Panc1 (cell line): ENCODE measurements at regions not wholly inside any gene's neighbourhood (a gene's known extent, or its start where the extent isn't known, plus 50 kb on each side); places are given as distances from the start of the nearest gene placed in this dataset.

ENCODE experiments used
- ATAC-seq: fragments of 200-7000 bp; cut with Tn5 transposase; 2 replicates; pipeline ENCODE4 v1.9.1; 2020; ENCODE audit warnings: mild to moderate bottlenecking, moderate library complexity
- BruUV-seq: library from RNA; stranded (reverse); fragments of 400-500 nt; replicated peaks from 2 replicates; lab custom pipeline; 2021; lab: Mats Ljungman, UMichigan
- CTCF ChIA-PET: fragments of 300-600 bp; sonication (Branson Sonifier 250); formaldehyde crosslinking; loops from one replicate; lab custom pipeline; 2022; ENCODE audit warnings: antibody characterized with exemption; lab: Charles Lee
- POLR2A ChIA-PET: fragments of 300-600 bp; sonication (Branson Sonifier 250); formaldehyde crosslinking; loops from one replicate; lab custom pipeline; 2022; ENCODE audit warnings: antibody characterized with exemption; lab: Charles Lee
- DNase-seq: peaks from one replicate; pipeline ENCODE4 v3.0.0-alpha.2; 2010; ENCODE audit warnings: low read depth, low spot score
- H3K27ac ChIP-seq: 2 replicates; pipeline ENCODE4 v1.5.1; 2011; ENCODE audit warnings: mild to moderate bottlenecking, low read length, inconsistent platforms
- H3K27me3 ChIP-seq: fragments of 200-500 bp; sonication (Bioruptor generic); 2 replicates; pipeline ENCODE4 v1.6.0; 2014; ENCODE audit warnings: low read length, inconsistent platforms; ENCODE audit not compliant: control insufficient read depth, insufficient read depth
- H3K36me3 ChIP-seq: fragments of 200-500 bp; sonication (Bioruptor generic); 2 replicates; pipeline ENCODE4 v1.5.1; 2014; ENCODE audit warnings: inconsistent platforms, mild to moderate bottlenecking, low read length, moderate library complexity; ENCODE audit not compliant: control insufficient read depth, insufficient read depth
- H3K4me1 ChIP-seq: 2 replicates; pipeline ENCODE4 v1.5.1; 2011; ENCODE audit warnings: inconsistent platforms, mild to moderate bottlenecking, low read length, moderate library complexity; ENCODE audit not compliant: control insufficient read depth, insufficient read depth
- H3K4me3 ChIP-seq, 2 experiments: 2 replicates each; pipeline ENCODE4 v1.5.1; 2011 to 2012; ENCODE audit warnings: low read depth in 2 of 2, low read length in 2 of 2, mild to moderate bottlenecking in 2 of 2, inconsistent platforms in 1 of 2, moderate library complexity in 1 of 2
- H3K9me3 ChIP-seq: fragments of 200-500 bp; sonication (Bioruptor generic); 2 replicates; pipeline ENCODE4 v1.5.1; 2014; ENCODE audit warnings: low read depth, mild to moderate bottlenecking, inconsistent platforms, low read length, moderate library complexity; ENCODE audit not compliant: control insufficient read depth, insufficient read depth
- POLR2AphosphoS5 ChIP-seq: IDR thresholded peaks from 2 replicates; pipeline ENCODE4 v1.6.1; 2012; ENCODE audit warnings: mild to moderate bottlenecking, low read depth, low read length, moderate library complexity
- SIN3A ChIP-seq: IDR thresholded peaks from 2 replicates; pipeline ENCODE4 v1.6.1; 2012; ENCODE audit warnings: low read depth, mild to moderate bottlenecking, low read length, moderate library complexity, borderline replicate concordance; ENCODE audit not compliant: insufficient read depth
- TCF7L2 ChIP-seq: IDR thresholded peaks from 2 replicates; pipeline ENCODE4 v1.6.1; 2011; ENCODE audit warnings: mild to moderate bottlenecking, low read depth, low read length, inconsistent platforms
- in situ Hi-C: cut with HindIII; loops from 2 replicates; pipeline ENCODE4 v1.10.0; 2016; ENCODE audit warnings: low sequenced_read_pairs, low pct_unique_long_range_greater_than_20kb
- intact Hi-C: fragments of 100-400 bp; cut with micrococcal nuclease; formaldehyde crosslinking; loops from one replicate; pipeline ENCODE4 v1.10.0; 2022; ENCODE audit not compliant: unreplicated experiment
- TF ChIP-seq, protein P1 (sequence below), 2 experiments: IDR thresholded peaks; 2 replicates each; pipeline ENCODE4 v1.6.1; 2011 to 2012; ENCODE audit warnings: low read depth in 2 of 2, control low read depth in 1 of 2, low read length in 1 of 2, mild to moderate bottlenecking in 1 of 2, moderate library complexity in 1 of 2; ENCODE audit not compliant: insufficient read depth in 1 of 2
- TF ChIP-seq, protein P2 (sequence below): fragments of 450-650 bp; IDR thresholded peaks from 2 replicates; pipeline ENCODE4 v1.5.1; 2017; ENCODE audit warnings: mild to moderate bottlenecking

- POLR2A ChIA-PET, result no interaction called here
- no peak overlapping the region for H3K27ac ChIP-seq
- in situ Hi-C loops, result loop anchor here (10.0 kb wide), 1 partner anchor 106 kb away; no protein-coding TSS in a partner anchor
Measured at GRCh38 chr16:88298833-88299745, 83.7 kb upstream of the ZNF469 start.

DNA sequence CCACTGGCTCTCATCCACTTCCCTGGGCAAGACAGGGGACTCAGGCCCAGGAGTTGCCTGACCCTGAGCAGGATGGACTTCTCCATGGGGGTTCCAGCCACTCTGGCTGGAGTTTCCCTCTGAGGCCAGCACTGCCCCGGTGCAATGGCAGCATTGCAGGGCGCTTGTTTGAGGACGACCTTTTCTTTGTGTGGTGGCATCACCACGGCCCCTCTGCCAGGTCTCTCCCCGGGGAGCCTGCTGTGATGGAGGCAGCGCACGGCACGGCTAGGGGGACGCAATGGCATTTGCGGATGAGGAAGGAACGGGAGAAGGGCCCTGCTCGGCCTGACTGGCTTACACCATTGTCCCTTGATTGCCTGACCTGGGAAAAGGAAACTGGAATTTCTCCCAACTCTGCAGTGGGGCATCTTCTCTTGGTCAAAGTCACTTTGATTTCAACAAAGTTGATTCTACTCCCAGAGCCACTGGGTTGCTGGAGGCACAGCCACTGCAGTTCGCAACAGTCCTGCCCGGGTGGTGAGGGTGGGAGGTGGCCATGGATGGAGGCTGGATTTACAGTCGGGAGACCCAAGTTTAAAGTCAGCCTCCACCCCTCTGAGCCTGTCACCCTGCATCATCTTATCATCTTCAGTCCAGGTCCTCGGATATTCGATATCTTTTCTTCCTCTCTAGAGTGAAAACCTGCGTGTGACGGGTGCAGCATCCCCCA lies 82.9 kb upstream of the ZNF469 start:
- no peak for DNase-seq
- POLR2A ChIA-PET, result no interaction called here
- ATAC-seq, result no peak
- in situ Hi-C loops (loop anchor here (10.0 kb wide), 1 partner anchor 105 kb away; no protein-coding TSS in a partner anchor), intact Hi-C loops (no loop called here)
- TF ChIP-seq SIN3A, result no peak
- TF ChIP-seq, protein P1, sequence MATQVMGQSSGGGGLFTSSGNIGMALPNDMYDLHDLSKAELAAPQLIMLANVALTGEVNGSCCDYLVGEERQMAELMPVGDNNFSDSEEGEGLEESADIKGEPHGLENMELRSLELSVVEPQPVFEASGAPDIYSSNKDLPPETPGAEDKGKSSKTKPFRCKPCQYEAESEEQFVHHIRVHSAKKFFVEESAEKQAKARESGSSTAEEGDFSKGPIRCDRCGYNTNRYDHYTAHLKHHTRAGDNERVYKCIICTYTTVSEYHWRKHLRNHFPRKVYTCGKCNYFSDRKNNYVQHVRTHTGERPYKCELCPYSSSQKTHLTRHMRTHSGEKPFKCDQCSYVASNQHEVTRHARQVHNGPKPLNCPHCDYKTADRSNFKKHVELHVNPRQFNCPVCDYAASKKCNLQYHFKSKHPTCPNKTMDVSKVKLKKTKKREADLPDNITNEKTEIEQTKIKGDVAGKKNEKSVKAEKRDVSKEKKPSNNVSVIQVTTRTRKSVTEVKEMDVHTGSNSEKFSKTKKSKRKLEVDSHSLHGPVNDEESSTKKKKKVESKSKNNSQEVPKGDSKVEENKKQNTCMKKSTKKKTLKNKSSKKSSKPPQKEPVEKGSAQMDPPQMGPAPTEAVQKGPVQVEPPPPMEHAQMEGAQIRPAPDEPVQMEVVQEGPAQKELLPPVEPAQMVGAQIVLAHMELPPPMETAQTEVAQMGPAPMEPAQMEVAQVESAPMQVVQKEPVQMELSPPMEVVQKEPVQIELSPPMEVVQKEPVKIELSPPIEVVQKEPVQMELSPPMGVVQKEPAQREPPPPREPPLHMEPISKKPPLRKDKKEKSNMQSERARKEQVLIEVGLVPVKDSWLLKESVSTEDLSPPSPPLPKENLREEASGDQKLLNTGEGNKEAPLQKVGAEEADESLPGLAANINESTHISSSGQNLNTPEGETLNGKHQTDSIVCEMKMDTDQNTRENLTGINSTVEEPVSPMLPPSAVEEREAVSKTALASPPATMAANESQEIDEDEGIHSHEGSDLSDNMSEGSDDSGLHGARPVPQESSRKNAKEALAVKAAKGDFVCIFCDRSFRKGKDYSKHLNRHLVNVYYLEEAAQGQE (IDR thresholded peaks at IDR 0.05; ENCODE audit: insufficient read depth in 1 of 2, low read depth in 2 of 2, low read length in 1 of 2), result no peak
- TF ChIP-seq, protein P2, sequence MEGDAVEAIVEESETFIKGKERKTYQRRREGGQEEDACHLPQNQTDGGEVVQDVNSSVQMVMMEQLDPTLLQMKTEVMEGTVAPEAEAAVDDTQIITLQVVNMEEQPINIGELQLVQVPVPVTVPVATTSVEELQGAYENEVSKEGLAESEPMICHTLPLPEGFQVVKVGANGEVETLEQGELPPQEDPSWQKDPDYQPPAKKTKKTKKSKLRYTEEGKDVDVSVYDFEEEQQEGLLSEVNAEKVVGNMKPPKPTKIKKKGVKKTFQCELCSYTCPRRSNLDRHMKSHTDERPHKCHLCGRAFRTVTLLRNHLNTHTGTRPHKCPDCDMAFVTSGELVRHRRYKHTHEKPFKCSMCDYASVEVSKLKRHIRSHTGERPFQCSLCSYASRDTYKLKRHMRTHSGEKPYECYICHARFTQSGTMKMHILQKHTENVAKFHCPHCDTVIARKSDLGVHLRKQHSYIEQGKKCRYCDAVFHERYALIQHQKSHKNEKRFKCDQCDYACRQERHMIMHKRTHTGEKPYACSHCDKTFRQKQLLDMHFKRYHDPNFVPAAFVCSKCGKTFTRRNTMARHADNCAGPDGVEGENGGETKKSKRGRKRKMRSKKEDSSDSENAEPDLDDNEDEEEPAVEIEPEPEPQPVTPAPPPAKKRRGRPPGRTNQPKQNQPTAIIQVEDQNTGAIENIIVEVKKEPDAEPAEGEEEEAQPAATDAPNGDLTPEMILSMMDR, result no peak
- Histone ChIP-seq H3K4me1 (no peaks in the 10 kb centered on the region), H3K27me3 (no peaks in the 10 kb centered on the region), H3K4me3 (no peak overlapping the region), H3K36me3 (no peaks in the 10 kb centered on the region), H3K9me3 (no peaks in the 10 kb centered on the region), H3K27ac (no peak overlapping the region)
- CTCF ChIA-PET, result interaction anchor here (0.6 to 0.8 kb wide), 2 partner anchors 138 to 158 kb away, joined by 3 to 4 read pairs; no protein-coding TSS in a partner anchor
- no TSS peak for BruUV-seq

More at GRCh38 chr16:88298833-88299745, 83.7 kb upstream of the ZNF469 start:
- no peaks in the 10 kb centered on the region for H3K27me3 ChIP-seq
- no peak for DNase-seq
- H3K36me3 ChIP-seq, result no peaks in the 10 kb centered on the region
- no TSS peak for BruUV-seq
- no peak overlapping the region for H3K4me3 ChIP-seq
- intact Hi-C loops, result no loop called here
- TF ChIP-seq, protein P1 (IDR thresholded peaks at IDR 0.05; ENCODE audit: insufficient read depth in 1 of 2, low read depth in 2 of 2, low read length in 1 of 2), result no peak
- TF ChIP-seq POLR2AphosphoS5, result no peak
- no peak for TF ChIP-seq SIN3A
- no peak for TF ChIP-seq TCF7L2
- TF ChIP-seq, protein P2, result no peak
- H3K4me1 ChIP-seq, result no peaks in the 10 kb centered on the region
- no peaks in the 10 kb centered on the region for H3K9me3 ChIP-seq
- ATAC-seq, result no peak
- CTCF ChIA-PET, result interaction anchor here (0.6 kb wide), 1 partner anchor 159 kb away, joined by 3 read pairs; no protein-coding TSS in a partner anchor
